B cell (primary cell): ENCODE measurements at regions not wholly inside any gene's neighbourhood (a gene's known extent, or its start where the extent isn't known, plus 50 kb on each side); places are given as distances from the start of the nearest gene placed in this dataset.

Experiments used
- ATAC-seq: fragments of 200-7000 bp; cut with Tn5 transposase; one replicate; pipeline ENCODE4 v1.10.0; 2021; ENCODE audit warnings: low read depth, mild to moderate bottlenecking, moderate number of reproducible peaks, moderate library complexity
- CTCF ChIA-PET: fragments of 350-600 bp; sonication (Branson Sonifier 250); formaldehyde crosslinking; loops from one replicate; lab custom pipeline; 2021; ENCODE audit warnings: antibody characterized with exemption, inconsistent platforms; lab: Charles Lee
- POLR2A ChIA-PET: fragments of 350-600 bp; sonication (Branson Sonifier 250); formaldehyde crosslinking; loops from one replicate; lab custom pipeline; 2021; ENCODE audit warnings: antibody characterized with exemption; lab: Charles Lee
- DNase-seq: peaks from one replicate; pipeline ENCODE4 v3.0.0; 2013
- H2AFZ ChIP-seq: 2 replicates; pipeline ENCODE4 v1.6.1; 2012; ENCODE audit warnings: mild to moderate bottlenecking, low read depth, low read length; ENCODE audit not compliant: insufficient read depth, poor library complexity, severe bottlenecking
- H3K27ac ChIP-seq, 2 donors: 1 replicate in 1 of 2; 2 replicates in 1 of 2; pipeline ENCODE4 v1.5.1; 2012 to 2013; ENCODE audit warnings: low read length in 2 of 2, mild to moderate bottlenecking in 2 of 2, moderate library complexity in 1 of 2
- H3K27me3 ChIP-seq, 4 experiments: fragments of 200-600 bp in 1 of 4; sonication (generic) in 1 of 4; replicated peaks in 1 of 4; 1 replicate in 2 of 4; 2 replicates in 2 of 4; pipeline versions ENCODE4 v1.6.1 to v1.7.0; 2013 to 2016; ENCODE audit warnings: low read length in 3 of 4, mild to moderate bottlenecking in 2 of 4, mixed read lengths in 1 of 4, moderate library complexity in 1 of 4; ENCODE audit not compliant: insufficient read depth in 4 of 4, control insufficient read depth in 3 of 4; ENCODE audit errors: control extremely low read depth in 1 of 4
- H3K36me3 ChIP-seq, 2 experiments: replicated peaks in 1 of 2; 1 replicate in 1 of 2; 2 replicates in 1 of 2; pipeline versions ENCODE4 v1.6.1 to v1.7.1; 2013; ENCODE audit warnings: low read length in 1 of 2; ENCODE audit not compliant: insufficient read depth in 2 of 2, control insufficient read depth in 1 of 2; ENCODE audit errors: control extremely low read depth in 1 of 2, extremely low read depth in 1 of 2
- H3K4me1 ChIP-seq, 2 donors: fragments of 200-600 bp in 1 of 2; sonication (generic) in 1 of 2; 1 replicate in 1 of 2; 2 replicates in 1 of 2; pipeline versions ENCODE4 v1.5.1 to v1.6.1; 2013 to 2017; ENCODE audit warnings: low read length in 2 of 2; ENCODE audit not compliant: control insufficient read depth in 2 of 2, insufficient read depth in 2 of 2
- H3K4me2 ChIP-seq: replicated peaks from 2 replicates; pipeline ENCODE3; 2012; ENCODE audit warnings: mild to moderate bottlenecking, low read depth, low read length; ENCODE audit not compliant: poor library complexity, severe bottlenecking
- H3K4me3 ChIP-seq, 5 experiments: fragments of 200-600 bp in 1 of 5; sonication (generic) in 1 of 5; 1 replicate in 3 of 5; 2 replicates in 2 of 5; pipeline versions ENCODE4 v1.5.1 to v1.7.0; 2011 to 2016; ENCODE audit warnings: low read length in 4 of 5, mild to moderate bottlenecking in 4 of 5, low read depth in 2 of 5, control low read depth in 1 of 5, moderate library complexity in 1 of 5; ENCODE audit not compliant: insufficient read depth in 1 of 5; ENCODE audit errors: control extremely low read depth in 1 of 5, extremely low read depth in 1 of 5
- H3K79me2 ChIP-seq: fragments of 200-600 bp; sonication (generic); one replicate; pipeline ENCODE4 v1.6.0; 2016; ENCODE audit warnings: low read length; ENCODE audit not compliant: control insufficient read depth, insufficient read depth
- H3K9ac ChIP-seq: fragments of 200-600 bp; sonication (generic); 2 replicates; pipeline ENCODE4 v1.6.1; 2017; ENCODE audit warnings: mild to moderate bottlenecking, low read length, moderate library complexity
- H3K9me3 ChIP-seq, 3 donors: one replicate each; pipeline versions ENCODE4 v1.6.1 to v1.7.1; 2013; ENCODE audit warnings: low read length in 2 of 3; ENCODE audit not compliant: control insufficient read depth in 2 of 3, insufficient read depth in 1 of 3; ENCODE audit errors: control extremely low read depth in 1 of 3
- H4K20me1 ChIP-seq: 2 replicates; pipeline ENCODE4 v1.6.0; 2012; ENCODE audit warnings: mild to moderate bottlenecking, low read length; ENCODE audit not compliant: insufficient read depth, control insufficient read depth, poor library complexity, severe bottlenecking
- H3K27ac Mint-ChIP-seq: one replicate; pipeline ENCODE4 v1.8.0; 2021; ENCODE audit warnings: mixed read lengths
- H3K27me3 Mint-ChIP-seq: one replicate; pipeline ENCODE4 v1.8.0; 2021; ENCODE audit warnings: mixed read lengths
- H3K4me1 Mint-ChIP-seq: one replicate; pipeline ENCODE4 v1.8.0; 2021; ENCODE audit warnings: mixed read lengths
- H3K4me3 Mint-ChIP-seq: one replicate; pipeline ENCODE4 v1.8.0; 2021; ENCODE audit warnings: mixed read lengths
- H3K9me3 Mint-ChIP-seq: one replicate; pipeline ENCODE4 v1.8.0; 2022; ENCODE audit warnings: mixed read lengths; ENCODE audit not compliant: insufficient read depth
- CTCF ChIP-seq: fragments of 200-600 bp; IDR thresholded peaks from one replicate; pipeline ENCODE4 v1.8.0; 2022; ENCODE audit warnings: antibody characterized with exemption, mild to moderate bottlenecking
- EZH2 ChIP-seq: IDR thresholded peaks from 2 replicates; pipeline ENCODE4 v1.6.1; 2012; ENCODE audit warnings: borderline replicate concordance, low read depth, mild to moderate bottlenecking, moderate library complexity, low read length; ENCODE audit not compliant: insufficient read depth, poor library complexity, severe bottlenecking
- WGBS: methylation state at CpG from one replicate; pipeline ENCODE4 v1.1.5; 2013; ENCODE audit warnings: missing lambda C conversion rate; ENCODE audit not compliant: insufficient coverage; 5-methylcytosine and 5-hydroxymethylcytosine counted together
- intact Hi-C: fragments of 100-400 bp; cut with micrococcal nuclease; formaldehyde crosslinking; loops from one replicate; pipeline ENCODE4 v1.10.0; 2022

- TF ChIP-seq EZH2 (no peak), CTCF (no peak)
- Histone ChIP-seq H3K9ac (no peak overlapping the region), H3K4me2 (no peak overlapping the region), H3K36me3 (no peaks in the 10 kb centered on the region), H3K27ac (no peak overlapping the region), H3K27me3 (no peaks in the 10 kb centered on the region), H2AFZ (no peak overlapping the region), H3K4me1 (no peaks in the 10 kb centered on the region), H3K9me3 (no peaks in the 10 kb centered on the region), H3K4me3 (no peak overlapping the region), H3K79me2 (no peaks in the 10 kb centered on the region), H4K20me1 (no peaks in the 10 kb centered on the region)
- DNase-seq (no peak), ATAC-seq (no peak)
- Mint-ChIP-seq H3K27ac (no peak overlapping the region), H3K4me3 (no peak overlapping the region), H3K4me1 (peaks cover 4% of the 10 kb centered on the region), H3K27me3 (peaks cover 14% of the 10 kb centered on the region), H3K9me3 (no peaks in the 10 kb centered on the region)
- intact Hi-C loops = no loop called here
- ChIA-PET POLR2A (no interaction called here), CTCF (no interaction called here)
- 81% methylated on average over 3 of the region's 3 CpGs for WGBS
Measured at GRCh38 chr21:15121655-15122120, 56.9 kb upstream of the NRIP1 start.

GRCh38 chr21:15122241-15122640, 57.4 kb upstream of the NRIP1 start:
- Histone ChIP-seq H3K79me2 (no peaks in the 10 kb centered on the region), H2AFZ (no peak overlapping the region), H4K20me1 (no peaks in the 10 kb centered on the region), H3K4me2 (no peak overlapping the region), H3K36me3 (no peaks in the 10 kb centered on the region), H3K27ac (no peak overlapping the region), H3K4me3 (no peak overlapping the region), H3K9ac (no peak overlapping the region), H3K4me1 (no peaks in the 10 kb centered on the region), H3K27me3 (no peaks in the 10 kb centered on the region), H3K9me3 (no peaks in the 10 kb centered on the region)
- Mint-ChIP-seq H3K4me1 (peaks cover 4% of the 10 kb centered on the region), H3K9me3 (no peaks in the 10 kb centered on the region), H3K4me3 (no peak overlapping the region), H3K27ac (no peak overlapping the region), H3K27me3 (peaks cover 14% of the 10 kb centered on the region)
- intact Hi-C loops = no loop called here
- TF ChIP-seq CTCF = no peak
- no peak for TF ChIP-seq EZH2
- no peak for ATAC-seq
- no peak for DNase-seq
- WGBS = no CpG with 5 or more reads among the region's 4 CpGs
- ChIA-PET POLR2A (no interaction called here), CTCF (no interaction called here)
